NAMALWA (cell line): ENCODE measurements at regions not wholly inside any gene's neighbourhood (a gene's known extent, or its start where the extent isn't known, plus 50 kb on each side); places are given as distances from the start of the nearest gene placed in this dataset.
"Not testable (repeated sequence)": the region's sequence is repeated elsewhere in the genome, so short reads cannot be mapped to it uniquely, and the experiment has no call there.

Source experiments
- DNase-seq: peaks from one replicate; pipeline ENCODE4 v3.0.0-alpha.2; 2015; ENCODE audit warnings: low spot score

DNA sequence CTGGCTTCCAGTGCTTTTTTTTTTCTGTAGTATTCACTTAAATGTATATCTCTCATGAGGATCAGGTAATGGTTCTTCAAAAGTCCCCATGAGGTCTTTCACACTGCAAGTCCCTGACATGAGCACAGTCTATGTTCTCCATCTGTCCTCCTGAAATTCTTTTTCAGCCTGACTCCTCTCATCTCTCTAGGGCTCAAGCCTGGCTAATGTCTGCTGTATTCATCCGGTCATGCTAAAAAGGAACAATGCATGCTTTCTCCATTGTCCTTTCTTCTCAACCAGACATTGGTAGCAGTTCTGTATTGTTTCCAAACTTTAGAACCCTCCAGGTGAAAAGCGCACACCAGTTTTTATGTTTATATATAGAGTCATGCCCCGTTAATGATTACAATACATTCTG is 368.3 kb upstream of the OLFM3 start:
- DNase-seq, result no peak

- DNase-seq, result no peak
Observed at GRCh38 chr1:102336602-102337001, 339.9 kb upstream of the OLFM3 start.

GRCh38 chr1:102318104-102318806 is 321.5 kb upstream of the OLFM3 start:
- DNase-seq, result no peak

- DNase-seq, result no peak
Observed at GRCh38 chr1:102315096-102315495, 318.4 kb upstream of the OLFM3 start.

DNA sequence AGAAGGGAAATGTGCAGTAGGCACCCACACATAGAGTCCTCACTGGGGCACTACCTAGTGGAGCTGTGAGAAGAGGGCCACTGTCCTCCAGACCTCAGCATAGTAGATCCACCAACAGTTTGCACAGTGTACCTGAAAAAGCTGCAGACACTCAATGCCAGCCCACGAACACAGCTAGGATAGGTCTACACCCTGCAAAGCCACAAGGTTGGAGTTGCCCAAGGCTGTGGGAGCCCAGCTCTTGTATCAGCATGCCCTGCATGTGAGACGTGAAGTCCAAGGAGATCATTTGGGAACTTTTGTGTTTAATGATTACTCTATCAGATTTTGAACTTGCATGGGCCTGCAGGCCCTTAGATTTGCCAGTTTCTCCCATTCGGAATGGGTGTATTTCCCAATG is 299.4 kb upstream of the OLFM3 start:
- no peak for DNase-seq

- DNase-seq, result no peak
Observed at GRCh38 chr1:102282955-102283354, 286.2 kb upstream of the OLFM3 start.

- peak; percentile 7 for DNase-seq
Observed at GRCh38 chr1:102262994-102263393, 266.3 kb upstream of the OLFM3 start.

GRCh38 chr1:102252731-102253505 is 256.2 kb upstream of the OLFM3 start:
- DNase-seq, result no peak

DNA sequence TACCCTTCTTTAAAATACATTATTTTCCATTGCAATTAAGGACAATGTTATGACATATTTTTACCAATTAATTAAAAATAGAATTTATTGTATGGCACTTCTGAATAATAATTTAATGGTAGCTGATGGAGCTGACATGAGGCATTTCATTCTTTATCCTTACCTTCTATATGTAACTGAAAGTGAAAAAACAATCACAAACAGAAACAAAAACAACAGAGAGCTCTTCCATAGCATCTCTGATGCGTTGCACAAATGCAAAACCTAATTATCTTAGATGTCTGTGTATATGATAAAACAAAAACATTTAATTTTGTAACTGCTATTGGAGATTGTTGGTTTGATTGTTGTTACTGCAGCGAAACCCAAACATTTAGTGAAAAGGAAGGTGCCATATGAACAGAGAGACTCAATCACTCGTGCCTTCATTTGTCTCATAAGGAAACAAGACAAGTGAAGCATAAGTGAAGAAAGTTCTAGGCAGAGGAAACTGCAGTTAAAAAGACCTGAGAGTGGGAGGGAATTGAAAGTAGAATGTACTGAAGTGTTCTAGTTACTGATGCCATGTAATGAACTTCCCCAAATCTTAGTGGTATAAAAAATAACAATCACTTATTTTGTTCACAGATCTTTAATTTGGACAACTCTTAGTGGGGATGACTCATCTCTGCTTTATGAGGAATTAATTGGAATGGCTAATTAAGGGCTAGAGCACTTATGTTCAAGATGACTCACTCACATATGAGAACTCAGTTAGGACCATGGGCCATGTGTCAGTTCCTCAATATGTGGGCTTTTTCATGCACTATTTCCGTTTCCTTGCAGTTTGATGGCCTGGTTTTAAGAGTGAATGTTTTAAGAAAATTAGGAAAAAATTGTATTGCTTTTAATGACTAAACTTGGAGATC is 245.0 kb upstream of the OLFM3 start:
- no peak for DNase-seq

DNA sequence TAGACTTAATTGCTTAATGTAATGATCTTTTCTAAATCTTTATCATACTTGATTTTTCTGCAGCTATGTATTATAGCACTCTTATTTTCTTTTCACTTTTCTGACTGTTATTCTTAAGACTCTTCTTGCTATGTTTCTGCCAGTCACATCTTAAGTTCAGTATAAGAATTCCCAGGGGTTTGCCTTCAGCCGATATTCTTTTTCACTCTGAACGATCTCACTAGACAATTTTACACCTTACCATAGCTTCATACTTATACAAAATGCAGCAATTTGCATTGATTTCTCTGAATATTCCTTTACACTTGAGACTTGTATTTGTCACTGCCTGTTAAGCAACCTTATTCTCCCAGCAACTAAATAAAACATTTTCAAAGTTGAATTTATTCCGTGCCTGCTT is 242.5 kb upstream of the OLFM3 start:
- DNase-seq, result no peak

DNA sequence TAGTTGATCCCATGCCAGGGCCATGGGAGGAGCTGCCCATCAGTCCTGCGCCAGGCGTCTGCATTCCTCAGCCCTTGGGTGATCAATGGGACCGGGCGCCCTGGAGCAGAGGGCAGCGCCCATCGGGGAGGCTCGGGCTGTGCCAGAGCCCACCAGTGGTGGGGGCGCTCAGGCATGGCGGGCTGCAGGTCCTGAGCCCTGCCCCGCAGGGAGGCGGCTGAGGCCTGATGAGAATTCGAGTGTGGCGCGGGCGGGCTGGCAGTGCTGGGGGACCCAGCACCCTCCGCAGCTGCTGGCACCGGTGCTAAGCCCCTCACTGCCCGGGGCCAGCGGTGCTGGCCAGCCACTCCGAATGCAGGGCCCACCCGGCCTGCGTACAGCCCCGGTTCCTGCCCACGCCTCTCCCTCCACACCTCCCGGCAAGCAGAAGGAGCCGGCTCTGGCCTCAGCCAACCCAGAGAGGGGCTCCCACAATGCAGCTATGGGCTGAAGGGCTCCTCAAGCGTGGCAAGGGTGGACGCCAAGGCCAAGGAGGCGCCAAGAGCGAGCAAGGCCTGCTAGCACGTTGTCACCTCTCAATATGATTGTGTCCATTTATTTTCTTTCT is 238.1 kb upstream of the OLFM3 start:
- no peak for DNase-seq

- DNase-seq, result no peak
Observed at GRCh38 chr1:102219463-102219862, 222.7 kb upstream of the OLFM3 start.

GRCh38 chr1:102210891-102211290 is 214.2 kb upstream of the OLFM3 start:
- DNase-seq, result not testable (repeated sequence)

GRCh38 chr1:102191723-102192122 is 195.0 kb upstream of the OLFM3 start:
- peak; percentile 46 for DNase-seq

- no peak for DNase-seq
Observed at GRCh38 chr1:102190429-102190828, 193.7 kb upstream of the OLFM3 start.

DNA sequence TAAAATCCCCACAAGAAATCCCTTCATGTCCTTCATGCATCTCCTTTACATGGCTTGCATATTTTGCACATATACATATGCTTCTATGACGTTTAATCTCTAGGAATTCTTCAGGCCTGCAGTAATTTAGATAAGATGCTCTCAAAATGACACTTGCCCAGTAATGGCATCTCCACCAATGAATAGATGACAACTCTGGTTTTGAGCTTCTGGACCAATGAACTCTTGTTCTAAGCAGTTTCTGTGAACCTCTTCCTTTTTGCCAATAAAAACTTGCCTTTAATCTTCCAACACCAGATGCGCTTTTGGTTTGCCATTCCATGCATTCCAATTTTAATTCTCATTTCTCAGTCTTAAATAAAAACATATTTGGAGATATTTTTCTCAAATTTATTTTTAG is 189.8 kb upstream of the OLFM3 start:
- no peak for DNase-seq

- DNase-seq, result no peak
Observed at GRCh38 chr1:102185260-102185659, 188.5 kb upstream of the OLFM3 start.

GRCh38 chr1:102184477-102184876 is 187.8 kb upstream of the OLFM3 start:
- no peak for DNase-seq

GRCh38 chr1:102183711-102184110 is 187.0 kb upstream of the OLFM3 start:
- DNase-seq, result no peak

- DNase-seq, result no peak
Observed at GRCh38 chr1:102182603-102183260, 186.0 kb upstream of the OLFM3 start.

DNA sequence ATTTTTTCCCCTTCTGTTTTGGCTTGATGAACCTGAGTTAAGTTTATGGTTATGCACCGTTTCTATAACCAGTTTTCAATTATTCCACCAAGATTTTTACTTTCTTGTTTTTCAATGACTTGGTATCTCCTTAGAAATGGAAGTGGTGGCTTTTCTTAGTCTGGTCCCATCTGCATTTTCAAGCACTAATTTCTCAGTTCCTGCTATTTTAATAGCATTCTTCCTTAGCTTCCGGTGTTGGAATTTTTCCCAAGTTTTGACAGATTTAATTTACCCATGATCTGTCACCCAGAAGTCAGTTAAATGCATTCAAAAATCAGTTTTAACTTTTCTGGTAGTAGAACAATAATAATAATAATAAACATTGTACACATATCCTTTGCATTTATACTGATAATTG is 184.6 kb upstream of the OLFM3 start:
- no peak for DNase-seq

DNA sequence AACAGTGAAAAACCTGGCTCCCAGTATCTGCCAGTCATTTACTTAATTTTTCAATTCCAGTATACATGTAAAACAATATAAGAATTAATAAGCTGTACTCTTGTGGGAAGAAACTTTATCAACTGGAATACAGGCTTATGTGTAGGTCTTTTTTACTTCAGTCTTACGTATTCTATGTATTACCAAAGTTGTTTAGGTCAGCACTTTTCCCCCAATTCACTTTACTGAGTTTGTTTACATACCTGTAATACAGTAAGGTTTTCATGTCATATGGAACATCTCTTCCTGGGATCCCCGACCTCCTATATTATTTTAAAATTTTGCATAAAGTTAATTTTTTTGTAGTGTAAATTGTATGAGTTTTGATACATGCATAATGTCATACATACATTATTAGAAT is 181.8 kb upstream of the OLFM3 start:
- DNase-seq, result no peak
